ENCODE measurements at regions not wholly inside any gene's neighbourhood (a gene's known extent, or its start where the extent isn't known, plus 50 kb on each side); places are given as distances from the start of the nearest gene placed in this dataset.
"Not testable (repeated sequence)": the region's sequence is repeated elsewhere in the genome, so short reads cannot be mapped to it uniquely, and the experiment has no call there.

DNA sequence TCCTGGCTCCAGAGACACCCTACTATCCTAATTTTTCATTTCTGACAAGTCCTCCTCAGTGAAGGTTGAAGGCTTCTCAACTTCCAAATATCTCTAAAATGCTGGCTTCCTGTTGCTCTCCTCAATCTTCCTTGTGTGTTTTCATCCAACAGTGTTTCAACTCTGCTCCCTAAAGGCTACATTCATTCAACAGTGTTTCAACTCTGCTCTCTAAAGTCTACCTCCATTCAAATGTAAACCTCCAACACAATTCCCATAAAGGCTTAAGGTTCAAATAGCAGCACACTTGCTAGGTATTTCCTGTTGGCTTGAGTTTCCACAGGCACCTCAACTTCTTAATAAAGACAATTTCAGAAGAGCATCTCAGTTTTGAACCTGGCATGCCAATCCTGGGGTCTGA lies 164.8 kb downstream of the HINT1 start:
- no peaks in the 10 kb centered on the region for H3K27me3 ChIP-seq
- intact Hi-C loops (cut with DNase I) = no loop called here
- no peaks in the 10 kb centered on the region for H3K9me3 ChIP-seq
- TF ChIP-seq, protein P1, sequence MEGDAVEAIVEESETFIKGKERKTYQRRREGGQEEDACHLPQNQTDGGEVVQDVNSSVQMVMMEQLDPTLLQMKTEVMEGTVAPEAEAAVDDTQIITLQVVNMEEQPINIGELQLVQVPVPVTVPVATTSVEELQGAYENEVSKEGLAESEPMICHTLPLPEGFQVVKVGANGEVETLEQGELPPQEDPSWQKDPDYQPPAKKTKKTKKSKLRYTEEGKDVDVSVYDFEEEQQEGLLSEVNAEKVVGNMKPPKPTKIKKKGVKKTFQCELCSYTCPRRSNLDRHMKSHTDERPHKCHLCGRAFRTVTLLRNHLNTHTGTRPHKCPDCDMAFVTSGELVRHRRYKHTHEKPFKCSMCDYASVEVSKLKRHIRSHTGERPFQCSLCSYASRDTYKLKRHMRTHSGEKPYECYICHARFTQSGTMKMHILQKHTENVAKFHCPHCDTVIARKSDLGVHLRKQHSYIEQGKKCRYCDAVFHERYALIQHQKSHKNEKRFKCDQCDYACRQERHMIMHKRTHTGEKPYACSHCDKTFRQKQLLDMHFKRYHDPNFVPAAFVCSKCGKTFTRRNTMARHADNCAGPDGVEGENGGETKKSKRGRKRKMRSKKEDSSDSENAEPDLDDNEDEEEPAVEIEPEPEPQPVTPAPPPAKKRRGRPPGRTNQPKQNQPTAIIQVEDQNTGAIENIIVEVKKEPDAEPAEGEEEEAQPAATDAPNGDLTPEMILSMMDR (IDR thresholded peaks at IDR 0.05) = no peak
- H3K4me1 ChIP-seq = no peaks in the 10 kb centered on the region
- no peak overlapping the region for H3K4me3 ChIP-seq
- no peak overlapping the region for H3K27ac ChIP-seq
- H3K36me3 ChIP-seq = no peaks in the 10 kb centered on the region
- DNase-seq (ENCODE audit: low spot score in 2 of 2) = no peak

DNA sequence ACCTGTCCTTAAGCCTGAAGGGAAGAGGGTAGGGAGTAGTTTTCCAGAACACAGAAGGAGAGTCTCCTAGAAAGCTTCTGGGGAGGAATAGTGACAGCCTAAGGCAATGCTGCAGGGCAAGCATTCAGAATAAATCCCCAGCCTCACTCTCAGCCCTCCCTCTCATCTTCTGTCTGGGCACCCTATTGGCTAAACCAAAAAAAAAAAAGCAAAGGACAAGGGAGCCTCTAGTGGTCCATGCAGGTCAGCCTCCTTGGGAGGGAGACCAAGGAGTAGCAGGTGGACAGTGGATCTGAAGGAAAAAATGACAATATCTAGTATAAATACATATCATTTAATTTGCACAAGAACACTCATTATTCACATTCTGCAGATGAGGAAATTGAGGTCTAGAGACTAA lies 168.3 kb downstream of the HINT1 start:
- H3K27me3 ChIP-seq; intact Hi-C loops (cut with DNase I); H3K4me1 ChIP-seq; H3K9me3 ChIP-seq; H3K27ac ChIP-seq; H3K36me3 ChIP-seq; H3K4me3 ChIP-seq; DNase-seq (ENCODE audit: low spot score in 2 of 2): not testable (repeated sequence)

DNA sequence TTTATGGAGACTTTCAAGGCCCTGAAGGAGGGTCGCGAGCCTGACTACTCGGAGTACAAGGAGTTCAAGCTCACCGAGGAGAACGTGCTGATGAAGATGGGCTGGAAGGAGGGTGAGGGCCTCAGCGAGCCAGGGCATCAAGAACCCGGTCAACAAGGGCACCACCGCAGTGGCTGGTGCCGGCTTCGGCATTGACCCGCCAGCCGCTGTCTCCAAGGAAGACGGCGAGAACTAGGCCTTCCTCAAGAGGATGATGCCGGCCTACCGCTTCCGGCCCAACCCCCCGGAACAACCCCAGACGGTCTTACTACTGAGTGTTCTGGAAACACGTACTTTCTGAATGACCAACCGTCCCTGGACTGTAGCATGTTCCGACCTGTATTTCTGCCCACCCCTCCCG lies 169.2 kb downstream of the HINT1 start:
- Histone ChIP-seq H3K9me3 (no peaks in the 10 kb centered on the region), H3K27me3 (no peaks in the 10 kb centered on the region), H3K4me3 (no peak overlapping the region), H3K4me1 (no peaks in the 10 kb centered on the region), H3K27ac (no peak overlapping the region), H3K36me3 (no peaks in the 10 kb centered on the region)
- DNase-seq (ENCODE audit: low spot score in 2 of 2) = no peak
- intact Hi-C loops (cut with DNase I) = no loop called here
- TF ChIP-seq, protein P1 (IDR thresholded peaks at IDR 0.05) = no peak

DNA sequence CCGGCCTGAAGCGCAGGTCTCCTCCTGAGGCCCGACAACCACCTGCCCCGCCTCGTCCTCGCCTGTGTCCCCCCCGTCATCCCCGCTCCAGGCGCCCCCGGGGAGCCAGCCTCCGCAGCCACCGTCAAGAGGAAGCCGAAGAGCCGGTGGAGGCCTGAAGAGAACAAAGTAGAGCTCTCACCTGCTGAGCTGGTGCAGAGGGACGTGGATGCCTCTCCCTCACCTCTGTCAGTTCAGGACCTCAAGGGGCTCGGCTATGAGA lies 169.9 kb downstream of the HINT1 start:
- DNase-seq (ENCODE audit: low spot score in 2 of 2) = no peak
- Histone ChIP-seq H3K27ac (no peak overlapping the region), H3K36me3 (no peaks in the 10 kb centered on the region), H3K4me3 (no peak overlapping the region), H3K9me3 (no peaks in the 10 kb centered on the region), H3K27me3 (no peaks in the 10 kb centered on the region), H3K4me1 (no peaks in the 10 kb centered on the region)
- intact Hi-C loops (cut with DNase I) = no loop called here
- TF ChIP-seq, protein P1 (IDR thresholded peaks at IDR 0.05) = no peak

DNA sequence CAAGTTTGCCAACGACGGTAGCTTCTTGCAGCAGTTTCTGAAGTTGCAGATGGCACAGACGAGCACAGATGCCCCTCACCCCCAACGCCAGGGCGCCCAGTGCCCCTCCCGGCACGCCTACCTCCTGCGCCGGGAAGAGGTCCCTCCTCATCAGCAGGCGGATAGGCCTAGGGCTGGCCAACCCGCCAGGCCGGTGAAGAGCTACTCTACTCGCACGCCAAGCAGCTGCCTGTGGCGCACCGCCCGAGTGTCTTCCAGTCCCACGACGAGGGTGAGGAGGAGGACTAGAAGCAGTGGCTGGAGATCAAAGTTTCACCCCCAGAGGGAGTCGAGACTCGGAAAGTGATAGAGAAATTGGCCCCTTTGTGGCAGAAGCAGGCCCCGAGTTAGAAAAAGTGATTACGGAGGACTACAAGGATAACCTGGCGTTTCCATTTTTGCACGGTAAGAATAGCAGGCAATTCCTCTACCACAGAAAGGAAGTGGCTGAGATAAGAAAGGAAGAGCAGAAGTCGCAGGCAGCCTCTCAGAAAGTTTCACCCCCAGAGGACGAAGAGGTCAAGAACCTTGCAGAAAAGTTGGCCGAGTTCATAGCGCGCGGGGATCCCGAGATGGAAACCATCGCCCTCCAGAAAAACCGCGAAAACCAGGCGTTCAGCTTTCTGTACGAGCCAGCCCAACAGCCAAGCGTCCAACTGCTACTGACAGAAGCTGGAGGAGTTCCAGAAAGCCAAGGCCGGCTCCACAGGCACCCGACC lies 170.4 kb downstream of the HINT1 start:
- intact Hi-C loops (cut with DNase I) = no loop called here
- TF ChIP-seq, protein P1 (IDR thresholded peaks at IDR 0.05) = no peak
- no peak overlapping the region for H3K4me3 ChIP-seq

DNA sequence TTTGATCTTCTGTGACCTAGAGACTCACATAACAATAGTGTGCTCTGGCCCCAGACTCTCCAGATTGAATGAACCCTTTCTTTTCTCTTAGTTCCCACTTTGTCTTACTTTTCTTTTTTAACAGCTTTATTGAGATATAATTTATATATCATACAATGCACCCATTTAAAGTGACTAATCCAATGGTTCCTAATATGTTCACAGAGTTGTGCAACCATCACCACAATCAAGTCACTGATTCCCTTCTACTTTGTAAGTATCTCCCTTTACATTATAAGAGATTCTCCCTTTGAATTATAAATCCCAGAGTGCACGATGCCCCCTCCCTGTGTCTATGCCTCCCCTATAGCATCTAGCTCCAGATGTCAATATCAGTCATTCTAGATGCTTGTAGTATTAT lies 172.4 kb downstream of the HINT1 start:
- Histone ChIP-seq H3K27ac (no peak overlapping the region), H3K4me3 (no peak overlapping the region), H3K36me3 (no peaks in the 10 kb centered on the region), H3K27me3 (no peaks in the 10 kb centered on the region), H3K4me1 (no peaks in the 10 kb centered on the region), H3K9me3 (no peaks in the 10 kb centered on the region)
- DNase-seq (ENCODE audit: low spot score in 2 of 2) = no peak
- intact Hi-C loops (cut with DNase I) = no loop called here
- TF ChIP-seq, protein P1 (IDR thresholded peaks at IDR 0.05) = no peak

More for the DNA sequence above, 170.4 kb downstream of the HINT1 start:
- Histone ChIP-seq H3K27me3 (no peaks in the 10 kb centered on the region), H3K36me3 (no peaks in the 10 kb centered on the region), H3K27ac (no peak overlapping the region), H3K9me3 (no peaks in the 10 kb centered on the region), H3K4me1 (no peaks in the 10 kb centered on the region)
- no peak for DNase-seq (ENCODE audit: low spot score in 2 of 2)

Data from ascending aorta (tissue), 2 donors.